ENCODE measurements at regions not wholly inside any gene's neighbourhood (a gene's known extent, or its start where the extent isn't known, plus 50 kb on each side); places are given as distances from the start of the nearest gene placed in this dataset.

- Histone ChIP-seq H3K4me1 (ENCODE audit: insufficient read depth) (peaks cover 2% of the 10 kb centered on the region), H3K9me3 (no peaks in the 10 kb centered on the region), H3K4me3 (no peak overlapping the region), H3K27me3 (no peaks in the 10 kb centered on the region), H3K36me3 (no peaks in the 10 kb centered on the region), H3K27ac (no peak overlapping the region)
- intact Hi-C loops (cut with DNase I): no loop called here
- 16 to 40% (median 19%) methylated on average over 1 of the region's 1 CpG for WGBS, 3 donors
- no peak for DNase-seq
- TF ChIP-seq CTCF (IDR thresholded peaks at IDR 0.05): no peak
- no peak for TF ChIP-seq POLR2A (IDR thresholded peaks at IDR 0.05)
- TF ChIP-seq EP300 (IDR thresholded peaks at IDR 0.05): no peak
Measured at GRCh38 chr1:170303034-170303433, 157.3 kb downstream of the NTMT2 start.

GRCh38 chr1:170305777-170306512, 160.2 kb downstream of the NTMT2 start:
- no peak for DNase-seq
- no peaks in the 10 kb centered on the region for H3K36me3 ChIP-seq
- intact Hi-C loops (cut with DNase I): no loop called here
- no peaks in the 10 kb centered on the region for H3K9me3 ChIP-seq
- peaks cover 2% of the 10 kb centered on the region for H3K4me1 ChIP-seq (ENCODE audit: insufficient read depth)
- no peak overlapping the region for H3K4me3 ChIP-seq
- no peaks in the 10 kb centered on the region for H3K27me3 ChIP-seq
- no peak for TF ChIP-seq POLR2A (IDR thresholded peaks at IDR 0.05)
- TF ChIP-seq EP300 (IDR thresholded peaks at IDR 0.05): no peak
- TF ChIP-seq CTCF (IDR thresholded peaks at IDR 0.05): no peak
- WGBS, 3 donors: 37 to 51% (median 46%) methylated on average over 2 of the region's 2 CpGs
- peak overlapping the region in 1 of 2 donors; percentile 27 for H3K27ac ChIP-seq

GRCh38 chr1:170306513-170306910, 160.8 kb downstream of the NTMT2 start:
- no peaks in the 10 kb centered on the region for H3K27me3 ChIP-seq
- peak overlapping the region in 1 of 2 donors; percentile 27 for H3K27ac ChIP-seq
- peaks cover 2% of the 10 kb centered on the region for H3K4me1 ChIP-seq (ENCODE audit: insufficient read depth)
- intact Hi-C loops (cut with DNase I): no loop called here
- no peak for DNase-seq
- H3K36me3 ChIP-seq: no peaks in the 10 kb centered on the region
- H3K4me3 ChIP-seq: no peak overlapping the region
- TF ChIP-seq EP300 (IDR thresholded peaks at IDR 0.05) (no peak), CTCF (IDR thresholded peaks at IDR 0.05) (no peak), POLR2A (IDR thresholded peaks at IDR 0.05) (no peak)
- H3K9me3 ChIP-seq: no peaks in the 10 kb centered on the region

GRCh38 chr1:170306948-170307347, 161.2 kb downstream of the NTMT2 start:
- no peak for DNase-seq
- Histone ChIP-seq H3K27me3 (no peaks in the 10 kb centered on the region), H3K27ac (peak overlapping the region in 1 of 2 donors; percentile 46), H3K36me3 (no peaks in the 10 kb centered on the region), H3K4me1 (ENCODE audit: insufficient read depth) (peaks cover 2% of the 10 kb centered on the region), H3K9me3 (no peaks in the 10 kb centered on the region), H3K4me3 (no peak overlapping the region)
- intact Hi-C loops (cut with DNase I): no loop called here
- 39 to 41% (median 39%) methylated on average over 2 of the region's 2 CpGs for WGBS, 3 donors
- TF ChIP-seq POLR2A (IDR thresholded peaks at IDR 0.05) (no peak), CTCF (IDR thresholded peaks at IDR 0.05) (no peak)
